ENCODE measurements at regions not wholly inside any gene's neighbourhood (a gene's known extent, or its start where the extent isn't known, plus 50 kb on each side); places are given as distances from the start of the nearest gene placed in this dataset.

DNA sequence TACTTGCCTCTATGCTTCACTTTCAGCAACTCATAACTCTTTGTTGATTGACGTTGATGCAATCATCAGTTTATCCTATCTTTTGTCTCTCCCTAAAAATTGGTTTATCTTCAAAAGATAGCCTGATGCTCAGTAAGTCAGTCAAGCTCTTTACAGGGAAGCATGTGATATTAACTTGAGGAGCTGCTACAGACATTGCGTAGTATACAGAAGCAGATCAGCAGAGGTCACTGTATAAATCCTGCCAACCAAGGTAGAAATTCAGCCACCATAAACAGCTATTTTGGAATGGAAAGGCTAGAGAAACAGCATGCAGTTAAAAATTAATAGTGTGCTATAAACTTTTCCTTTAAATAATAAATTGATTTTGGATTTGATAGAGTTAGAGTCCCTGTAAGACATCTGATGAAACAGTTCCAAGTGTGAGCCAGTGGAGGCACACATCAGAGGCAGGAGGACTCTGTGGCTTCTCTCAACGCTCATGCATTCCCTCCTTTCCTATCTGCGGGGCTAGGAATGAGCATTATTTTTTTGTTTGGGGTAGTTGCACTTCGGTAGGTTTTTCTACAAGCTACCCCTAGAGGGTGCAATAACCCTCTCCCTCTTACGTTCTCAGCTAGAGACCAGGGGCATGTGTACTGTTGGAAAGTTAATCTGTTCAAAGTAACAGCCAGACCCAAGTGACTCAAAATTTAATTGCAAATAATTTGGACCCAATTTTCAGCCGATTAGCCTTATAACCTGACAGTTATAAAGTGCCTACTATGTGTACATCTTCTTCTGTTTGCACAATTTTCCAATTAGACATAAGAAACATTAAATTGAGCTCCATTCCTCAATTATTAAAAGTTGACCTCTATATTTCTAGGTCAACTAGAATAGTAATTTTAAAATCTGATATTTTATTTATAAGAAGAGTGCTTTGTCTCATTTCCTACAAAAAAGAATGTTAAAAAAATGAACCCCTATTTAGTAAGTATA lies 647.7 kb upstream of the SOX9 start:
- Histone ChIP-seq H3K4me2 (ENCODE audit: low read depth, low read length, poor library complexity, severe bottlenecking) (no peak overlapping the region), H3K9ac (ENCODE audit: low read depth, low read length, poor library complexity, severe bottlenecking) (no peak overlapping the region), H3F3A (ENCODE audit: low read depth) (no peaks in the 10 kb centered on the region), H3K27me3 (ENCODE audit: insufficient read depth, low read length, poor library complexity, severe bottlenecking) (no peaks in the 10 kb centered on the region), H3K4me1 (ENCODE audit: insufficient read depth, low read length, poor library complexity, severe bottlenecking) (no peaks in the 10 kb centered on the region), H4K20me1 (ENCODE audit: insufficient read depth, low read length, poor library complexity, severe bottlenecking) (no peaks in the 10 kb centered on the region), H3K9me2 (replicated peaks; ENCODE audit: low read depth, low read length) (no peaks in the 10 kb centered on the region), H2AFZ (ENCODE audit: low read length) (no peak overlapping the region), H3K36me3 (ENCODE audit: insufficient read depth, low read length) (no peaks in the 10 kb centered on the region), H3K9me3 (ENCODE audit: insufficient read depth, low read depth, low read length) (no peaks in the 10 kb centered on the region), H3K79me2 (ENCODE audit: insufficient read depth, low read length) (no peaks in the 10 kb centered on the region), H3K4me3 (ENCODE audit: low read length, poor library complexity, severe bottlenecking) (no peak overlapping the region)
- TF ChIP-seq, protein P1, sequence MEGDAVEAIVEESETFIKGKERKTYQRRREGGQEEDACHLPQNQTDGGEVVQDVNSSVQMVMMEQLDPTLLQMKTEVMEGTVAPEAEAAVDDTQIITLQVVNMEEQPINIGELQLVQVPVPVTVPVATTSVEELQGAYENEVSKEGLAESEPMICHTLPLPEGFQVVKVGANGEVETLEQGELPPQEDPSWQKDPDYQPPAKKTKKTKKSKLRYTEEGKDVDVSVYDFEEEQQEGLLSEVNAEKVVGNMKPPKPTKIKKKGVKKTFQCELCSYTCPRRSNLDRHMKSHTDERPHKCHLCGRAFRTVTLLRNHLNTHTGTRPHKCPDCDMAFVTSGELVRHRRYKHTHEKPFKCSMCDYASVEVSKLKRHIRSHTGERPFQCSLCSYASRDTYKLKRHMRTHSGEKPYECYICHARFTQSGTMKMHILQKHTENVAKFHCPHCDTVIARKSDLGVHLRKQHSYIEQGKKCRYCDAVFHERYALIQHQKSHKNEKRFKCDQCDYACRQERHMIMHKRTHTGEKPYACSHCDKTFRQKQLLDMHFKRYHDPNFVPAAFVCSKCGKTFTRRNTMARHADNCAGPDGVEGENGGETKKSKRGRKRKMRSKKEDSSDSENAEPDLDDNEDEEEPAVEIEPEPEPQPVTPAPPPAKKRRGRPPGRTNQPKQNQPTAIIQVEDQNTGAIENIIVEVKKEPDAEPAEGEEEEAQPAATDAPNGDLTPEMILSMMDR (conservative IDR thresholded peaks at IDR 0.05; ENCODE audit: low read length): peak; percentile 61
- no peak for TF ChIP-seq EZH2phosphoT487 (IDR thresholded peaks at IDR 0.05; ENCODE audit: borderline replicate concordance)

DNA sequence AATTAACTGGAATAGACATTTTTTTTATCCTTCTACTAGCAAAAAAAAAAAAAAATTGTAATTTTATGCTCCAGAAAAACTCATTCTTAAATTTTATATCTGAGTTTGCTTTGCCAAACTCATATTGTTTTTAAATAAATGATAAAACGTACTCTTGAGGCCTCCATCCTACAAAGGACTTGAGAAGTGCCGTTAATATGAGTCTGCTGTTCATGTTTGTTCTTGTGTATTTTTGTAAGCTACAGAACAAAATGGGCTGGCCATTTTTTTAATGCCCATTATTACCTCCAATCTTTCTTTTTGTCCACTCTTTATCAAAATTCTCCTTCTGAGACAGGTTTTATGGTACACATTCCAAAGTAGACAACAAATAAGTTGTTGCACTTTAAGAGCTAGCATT lies 643.5 kb upstream of the SOX9 start:
- Histone ChIP-seq H4K20me1 (ENCODE audit: insufficient read depth, low read length, poor library complexity, severe bottlenecking) (no peaks in the 10 kb centered on the region), H3K27me3 (ENCODE audit: insufficient read depth, low read length, poor library complexity, severe bottlenecking) (no peaks in the 10 kb centered on the region), H3K9me2 (replicated peaks; ENCODE audit: low read depth, low read length) (no peaks in the 10 kb centered on the region), H3K4me3 (ENCODE audit: low read length, poor library complexity, severe bottlenecking) (no peak overlapping the region), H2AFZ (ENCODE audit: low read length) (no peak overlapping the region), H3K36me3 (ENCODE audit: insufficient read depth, low read length) (no peaks in the 10 kb centered on the region), H3K4me2 (ENCODE audit: low read depth, low read length, poor library complexity, severe bottlenecking) (no peak overlapping the region), H3K79me2 (ENCODE audit: insufficient read depth, low read length) (no peaks in the 10 kb centered on the region), H3K4me1 (ENCODE audit: insufficient read depth, low read length, poor library complexity, severe bottlenecking) (no peaks in the 10 kb centered on the region), H3K9ac (ENCODE audit: low read depth, low read length, poor library complexity, severe bottlenecking) (no peak overlapping the region), H3K9me3 (ENCODE audit: insufficient read depth, low read depth, low read length) (no peaks in the 10 kb centered on the region), H3F3A (ENCODE audit: low read depth) (no peaks in the 10 kb centered on the region)
- no peak for TF ChIP-seq EZH2phosphoT487 (IDR thresholded peaks at IDR 0.05; ENCODE audit: borderline replicate concordance)
- TF ChIP-seq, protein P1 (conservative IDR thresholded peaks at IDR 0.05; ENCODE audit: low read length): no peak

GRCh38 chr17:71480099-71480498 lies 640.7 kb upstream of the SOX9 start:
- no peaks in the 10 kb centered on the region for H4K20me1 ChIP-seq (ENCODE audit: insufficient read depth, low read length, poor library complexity, severe bottlenecking)
- no peaks in the 10 kb centered on the region for H3K9me2 ChIP-seq (replicated peaks; ENCODE audit: low read depth, low read length)
- no peaks in the 10 kb centered on the region for H3K4me1 ChIP-seq (ENCODE audit: insufficient read depth, low read length, poor library complexity, severe bottlenecking)
- H3K79me2 ChIP-seq (ENCODE audit: insufficient read depth, low read length): no peaks in the 10 kb centered on the region
- no peak for TF ChIP-seq EZH2phosphoT487 (IDR thresholded peaks at IDR 0.05; ENCODE audit: borderline replicate concordance)
- TF ChIP-seq, protein P1 (conservative IDR thresholded peaks at IDR 0.05; ENCODE audit: low read length): no peak
- no peak overlapping the region for H2AFZ ChIP-seq (ENCODE audit: low read length)
- no peaks in the 10 kb centered on the region for H3K27me3 ChIP-seq (ENCODE audit: insufficient read depth, low read length, poor library complexity, severe bottlenecking)
- H3K9ac ChIP-seq (ENCODE audit: low read depth, low read length, poor library complexity, severe bottlenecking): no peak overlapping the region
- H3K36me3 ChIP-seq (ENCODE audit: insufficient read depth, low read length): no peaks in the 10 kb centered on the region
- no peaks in the 10 kb centered on the region for H3F3A ChIP-seq (ENCODE audit: low read depth)
- H3K9me3 ChIP-seq (ENCODE audit: insufficient read depth, low read depth, low read length): no peaks in the 10 kb centered on the region
- no peak overlapping the region for H3K4me3 ChIP-seq (ENCODE audit: low read length, poor library complexity, severe bottlenecking)
- H3K4me2 ChIP-seq (ENCODE audit: low read depth, low read length, poor library complexity, severe bottlenecking): no peak overlapping the region

All from Loucy (cell line).